DND-41 (cell line): ENCODE measurements at regions not wholly inside any gene's neighbourhood (a gene's known extent, or its start where the extent isn't known, plus 50 kb on each side); places are given as distances from the start of the nearest gene placed in this dataset.

ENCODE experiments used
- CTCF ChIP-seq: IDR thresholded peaks from 2 replicates; pipeline ENCODE4 v1.5.1; 2012; ENCODE audit warnings: borderline replicate concordance, low read length, moderate library complexity, mild to moderate bottlenecking; ENCODE audit not compliant: poor library complexity, severe bottlenecking; ENCODE audit errors: extremely low read depth
- EZH2 ChIP-seq: IDR thresholded peaks from 3 replicates; pipeline ENCODE4 v1.6.1; 2012; ENCODE audit warnings: borderline replicate concordance, low read depth, mild to moderate bottlenecking, moderate library complexity, low read length, inconsistent platforms; ENCODE audit not compliant: severe bottlenecking

- TF ChIP-seq CTCF (no peak), EZH2 (no peak)
Measured at GRCh38 chr1:8228253-8228652, 89.7 kb upstream of the SLC45A1 start.
